HUES64 (cell line): ENCODE measurements at regions not wholly inside any gene's neighbourhood (a gene's known extent, or its start where the extent isn't known, plus 50 kb on each side); places are given as distances from the start of the nearest gene placed in this dataset.

Experiments used
- H3K27ac ChIP-seq: 2 replicates; pipeline ENCODE4 v1.7.0; 2013; ENCODE audit warnings: low read depth, low read length, inconsistent platforms
- H3K27me3 ChIP-seq: 2 replicates; pipeline ENCODE4 v1.6.1; 2013; ENCODE audit warnings: mild to moderate bottlenecking, low read length; ENCODE audit not compliant: insufficient read depth
- H3K36me3 ChIP-seq: 2 replicates; pipeline ENCODE4 v1.6.1; 2013; ENCODE audit warnings: mild to moderate bottlenecking, low read length; ENCODE audit not compliant: insufficient read depth
- H3K4me1 ChIP-seq: 2 replicates; pipeline ENCODE4 v1.6.1; 2013; ENCODE audit warnings: mild to moderate bottlenecking, low read length, moderate library complexity; ENCODE audit not compliant: insufficient read depth
- H3K4me3 ChIP-seq: 2 replicates; pipeline ENCODE4 v1.5.1; 2013; ENCODE audit warnings: mild to moderate bottlenecking, low read length, moderate library complexity
- H3K9ac ChIP-seq: 2 replicates; pipeline ENCODE4 v1.6.1; 2013; ENCODE audit warnings: mild to moderate bottlenecking, low read depth, low read length
- H3K9me3 ChIP-seq: 2 replicates; pipeline ENCODE4 v1.6.1; 2013; ENCODE audit warnings: low read depth, low read length; ENCODE audit not compliant: insufficient read depth
- whole genome bisulfite sequencing: fragments of 150-250, 120-280 bp; methylation state at CpG from one replicate; pipeline ENCODE4 v1.1.7; 2013; ENCODE audit warnings: missing lambda C conversion rate; 5-methylcytosine and 5-hydroxymethylcytosine counted together

DNA sequence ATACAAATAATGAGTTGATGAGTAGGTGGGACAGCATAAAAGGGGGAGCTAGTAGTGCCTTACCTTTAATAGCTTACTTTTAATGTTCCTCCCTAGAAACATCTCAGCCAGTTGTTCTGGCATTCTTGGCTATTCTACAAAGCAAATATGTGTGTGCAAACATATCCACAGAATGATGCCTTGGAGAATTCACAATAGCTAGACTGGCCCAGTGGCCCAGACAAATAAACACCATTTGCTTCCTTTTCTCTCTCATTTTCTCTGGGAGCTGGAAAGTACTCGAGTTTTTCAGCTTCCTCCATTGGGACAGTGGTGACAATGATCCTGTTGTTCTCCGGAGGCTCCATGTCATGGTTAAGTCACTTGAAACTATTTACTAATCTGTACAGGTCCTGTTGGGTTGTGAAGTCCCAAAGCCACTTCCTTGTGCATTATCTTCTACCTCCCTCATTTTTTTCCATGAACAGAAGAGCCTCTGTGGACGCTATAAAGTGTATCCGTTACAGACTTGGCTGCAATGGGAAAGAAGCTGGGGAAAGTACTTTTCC lies 122.9 kb downstream of the DMAC1 start:
- Histone ChIP-seq H3K36me3 (no peaks in the 10 kb centered on the region), H3K4me1 (no peaks in the 10 kb centered on the region), H3K9ac (no peak overlapping the region), H3K4me3 (no peak overlapping the region), H3K27ac (no peak overlapping the region), H3K9me3 (no peaks in the 10 kb centered on the region), H3K27me3 (no peaks in the 10 kb centered on the region)
- 89% methylated on average over 4 of the region's 4 CpGs for WGBS

GRCh38 chr9:7671847-7672246 lies 127.7 kb downstream of the DMAC1 start:
- Histone ChIP-seq H3K4me1 (no peaks in the 10 kb centered on the region), H3K9me3 (no peaks in the 10 kb centered on the region), H3K27me3 (no peaks in the 10 kb centered on the region), H3K36me3 (no peaks in the 10 kb centered on the region), H3K27ac (no peak overlapping the region), H3K9ac (no peak overlapping the region), H3K4me3 (no peak overlapping the region)
- 97% methylated on average over 2 of the region's 2 CpGs for WGBS

DNA sequence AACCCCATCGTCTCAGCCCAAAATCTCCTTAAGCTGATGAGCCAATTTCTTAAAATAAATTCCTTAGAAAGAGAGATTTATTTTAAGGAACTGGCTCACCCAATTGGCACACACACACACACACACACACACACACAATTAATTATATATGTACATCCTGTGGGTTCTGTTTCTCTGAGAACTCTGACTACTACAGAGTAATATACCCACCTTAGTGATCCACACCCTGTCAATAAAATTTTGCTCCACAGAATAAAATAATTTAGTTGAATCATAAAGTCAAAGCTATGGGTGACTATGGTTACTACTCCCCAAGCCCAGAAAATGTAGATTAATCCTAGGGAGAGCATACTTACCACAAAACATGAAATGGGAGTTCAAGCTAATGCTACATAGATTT lies 131.0 kb downstream of the DMAC1 start:
- WGBS, result no CpG with 5 or more reads among the region's 1 CpG
- peaks cover 10% of the 10 kb centered on the region; the same call in 1 of the 2 replicates for H3K4me1 ChIP-seq
- H3K27me3 ChIP-seq, result no peaks in the 10 kb centered on the region
- no peak overlapping the region for H3K4me3 ChIP-seq
- no peak overlapping the region for H3K27ac ChIP-seq
- H3K9ac ChIP-seq, result no peak overlapping the region
- H3K36me3 ChIP-seq, result no peaks in the 10 kb centered on the region
- H3K9me3 ChIP-seq, result no peaks in the 10 kb centered on the region

DNA sequence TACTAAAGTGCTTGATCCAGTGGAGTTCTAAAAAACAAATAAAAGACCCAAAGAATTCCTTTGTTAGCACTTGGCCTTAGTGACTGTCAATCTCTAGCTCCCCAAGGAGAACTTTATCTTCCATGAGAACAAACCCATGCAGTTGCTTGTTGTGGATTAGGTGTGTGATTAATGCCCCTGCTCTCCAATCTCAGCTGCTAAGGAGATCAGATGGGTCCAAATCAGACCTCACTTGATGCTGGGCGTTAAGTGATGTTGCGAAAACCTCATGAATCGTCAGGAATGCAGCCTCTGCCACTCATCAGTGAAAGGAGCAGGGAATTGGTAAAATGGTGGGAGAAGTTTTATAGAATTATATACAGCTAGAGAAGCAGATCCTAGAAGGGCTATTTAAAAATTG lies 133.7 kb downstream of the DMAC1 start:
- WGBS, result 56% methylated on average over 3 of the region's 3 CpGs
- no peak overlapping the region for H3K27ac ChIP-seq

GRCh38 chr9:7659766-7660165 lies 139.8 kb downstream of the DMAC1 start:
- H3K4me3 ChIP-seq, result no peak overlapping the region
- WGBS, result 98% methylated on average over 3 of the region's 4 CpGs
- no peaks in the 10 kb centered on the region for H3K4me1 ChIP-seq
- H3K9ac ChIP-seq, result no peak overlapping the region
- no peaks in the 10 kb centered on the region for H3K27me3 ChIP-seq
- no peaks in the 10 kb centered on the region for H3K9me3 ChIP-seq
- H3K36me3 ChIP-seq, result no peaks in the 10 kb centered on the region
- no peak overlapping the region for H3K27ac ChIP-seq

More for the DNA sequence above, 133.7 kb downstream of the DMAC1 start:
- Histone ChIP-seq H3K4me1 (peaks cover 10% of the 10 kb centered on the region; the same call in 1 of the 2 replicates), H3K9me3 (no peaks in the 10 kb centered on the region), H3K9ac (no peak overlapping the region), H3K4me3 (no peak overlapping the region), H3K27me3 (no peaks in the 10 kb centered on the region), H3K36me3 (no peaks in the 10 kb centered on the region)

DNA sequence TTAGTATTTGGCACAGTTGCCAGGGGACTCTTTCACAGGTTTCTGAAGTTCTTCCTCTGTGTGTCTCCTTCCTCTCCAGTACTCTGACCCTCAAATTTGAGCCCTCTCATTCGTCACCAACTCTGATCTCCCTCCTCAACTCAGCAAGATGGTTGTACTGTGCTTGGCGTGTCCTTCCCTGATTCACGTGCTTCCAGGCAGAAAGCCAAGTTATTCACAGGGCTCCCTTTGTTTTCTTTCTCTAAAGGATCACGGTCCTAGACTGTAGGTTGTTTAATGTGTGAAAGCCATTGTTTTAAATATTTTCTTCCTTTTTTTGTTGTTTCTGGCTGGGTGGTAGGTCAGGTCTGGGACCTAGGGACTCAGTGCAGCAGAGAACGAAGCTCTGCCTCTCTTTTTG lies 142.9 kb downstream of the DMAC1 start:
- H3K27me3 ChIP-seq, result no peaks in the 10 kb centered on the region
- H3K4me3 ChIP-seq, result no peak overlapping the region
- no peaks in the 10 kb centered on the region for H3K4me1 ChIP-seq
- no peaks in the 10 kb centered on the region for H3K36me3 ChIP-seq
- H3K9ac ChIP-seq, result no peak overlapping the region; the same call in 1 of the 2 replicates
- 92% methylated on average over 5 of the region's 5 CpGs for WGBS
- H3K9me3 ChIP-seq, result no peaks in the 10 kb centered on the region
- H3K27ac ChIP-seq, result no peak overlapping the region

- H3K27ac ChIP-seq, result no peak overlapping the region
- H3K4me3 ChIP-seq, result no peak overlapping the region
- 97% methylated on average over 7 of the region's 7 CpGs for WGBS
- H3K27me3 ChIP-seq, result no peaks in the 10 kb centered on the region
- no peak overlapping the region for H3K9ac ChIP-seq
- H3K4me1 ChIP-seq, result no peaks in the 10 kb centered on the region
- no peaks in the 10 kb centered on the region for H3K36me3 ChIP-seq
- no peaks in the 10 kb centered on the region for H3K9me3 ChIP-seq
Measured at GRCh38 chr9:7653262-7653661, 146.3 kb downstream of the DMAC1 start.

DNA sequence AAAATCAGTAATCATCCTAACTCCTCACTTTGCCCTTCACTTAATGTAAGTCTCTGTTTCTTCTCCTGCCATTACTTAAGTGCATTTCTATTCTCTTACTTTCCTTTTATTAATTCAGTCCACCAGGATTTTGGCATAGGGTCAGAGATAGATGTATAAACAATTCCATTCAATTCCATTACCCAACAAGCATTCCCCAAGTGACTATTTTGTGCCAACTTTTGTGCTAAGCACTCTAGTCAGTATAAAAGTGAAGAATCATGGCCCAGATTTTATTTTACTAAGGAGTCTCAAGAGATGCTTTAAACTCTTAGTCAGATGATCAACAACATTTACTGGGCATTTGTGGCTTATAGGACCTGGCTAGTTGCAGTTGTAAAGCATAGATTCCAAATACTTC lies 159.3 kb downstream of the DMAC1 start:
- H3K4me1 ChIP-seq, result no peaks in the 10 kb centered on the region; the same call in 1 of the 2 replicates
- H3K27me3 ChIP-seq, result no peaks in the 10 kb centered on the region
- H3K27ac ChIP-seq, result no peak overlapping the region
- H3K9me3 ChIP-seq, result no peaks in the 10 kb centered on the region
- no peak overlapping the region for H3K9ac ChIP-seq
- no peaks in the 10 kb centered on the region for H3K36me3 ChIP-seq
- H3K4me3 ChIP-seq, result no peak overlapping the region

- Histone ChIP-seq H3K9me3 (no peaks in the 10 kb centered on the region), H3K36me3 (no peaks in the 10 kb centered on the region), H3K27ac (no peak overlapping the region), H3K4me3 (no peak overlapping the region), H3K27me3 (no peaks in the 10 kb centered on the region), H3K9ac (no peak overlapping the region), H3K4me1 (no peaks in the 10 kb centered on the region; the same call in 1 of the 2 replicates)
- WGBS, result 91% methylated on average over 1 of the region's 1 CpG
Measured at GRCh38 chr9:7639471-7639870, 160.1 kb downstream of the DMAC1 start.

- no peaks in the 10 kb centered on the region for H3K36me3 ChIP-seq
- H3K4me3 ChIP-seq, result no peak overlapping the region
- no peaks in the 10 kb centered on the region for H3K9me3 ChIP-seq
- H3K27ac ChIP-seq, result no peak overlapping the region
- H3K27me3 ChIP-seq, result no peaks in the 10 kb centered on the region
- 93% methylated on average over 3 of the region's 3 CpGs for WGBS
- no peaks in the 10 kb centered on the region; the same call in 1 of the 2 replicates for H3K4me1 ChIP-seq
- H3K9ac ChIP-seq, result no peak overlapping the region
Measured at GRCh38 chr9:7636838-7637467, 162.6 kb downstream of the DMAC1 start.

GRCh38 chr9:7636309-7636708 lies 163.3 kb downstream of the DMAC1 start:
- 90% methylated on average over 2 of the region's 2 CpGs for WGBS
- H3K9ac ChIP-seq, result no peak overlapping the region
- no peak overlapping the region for H3K27ac ChIP-seq
- H3K9me3 ChIP-seq, result no peaks in the 10 kb centered on the region
- H3K4me3 ChIP-seq, result no peak overlapping the region
- no peaks in the 10 kb centered on the region; the same call in 1 of the 2 replicates for H3K4me1 ChIP-seq
- H3K36me3 ChIP-seq, result no peaks in the 10 kb centered on the region
- no peaks in the 10 kb centered on the region for H3K27me3 ChIP-seq
